ENCODE measurements at regions not wholly inside any gene's neighbourhood (a gene's known extent, or its start where the extent isn't known, plus 50 kb on each side); places are given as distances from the start of the nearest gene placed in this dataset.

DNA sequence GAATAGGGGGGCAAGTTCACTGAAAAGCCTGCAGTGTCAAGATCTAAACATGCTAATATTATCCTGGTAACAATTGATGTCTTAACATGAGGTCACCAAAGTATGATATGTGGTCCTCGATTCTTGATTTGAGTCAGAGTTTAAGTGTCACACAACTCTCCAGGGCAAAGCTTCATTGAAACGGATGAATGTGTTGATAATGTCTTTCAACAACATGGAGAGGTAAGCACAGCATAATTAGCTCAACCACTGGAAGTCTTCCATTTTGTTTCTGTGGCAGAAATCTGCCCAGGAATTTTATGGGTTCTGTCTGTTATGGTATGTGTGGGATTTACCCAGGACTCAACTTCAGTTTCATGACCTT lies 591.5 kb downstream of the ZNF385D start:
- Histone ChIP-seq H3K9ac (ENCODE audit: low read length) (no peak overlapping the region), H3K4me3 (ENCODE audit: low read length) (no peak overlapping the region), H3K27ac (ENCODE audit: low read length) (no peak overlapping the region), H3K4me2 (ENCODE audit: low read length) (no peak overlapping the region), H2AFZ (ENCODE audit: low read depth, low read length) (no peak overlapping the region), H4K20me1 (ENCODE audit: insufficient read depth) (no peaks in the 10 kb centered on the region), H3K79me2 (replicated peaks; ENCODE audit: insufficient read depth, low read length) (no peaks in the 10 kb centered on the region), H3K9me2 (ENCODE audit: insufficient read depth, low read length) (no peaks in the 10 kb centered on the region), H3F3A (ENCODE audit: insufficient read depth, low read length, poor library complexity, severe bottlenecking) (no peaks in the 10 kb centered on the region), H3K27me3 (ENCODE audit: insufficient read depth, low read depth, low read length) (no peaks in the 10 kb centered on the region), H3K9me3 (ENCODE audit: low read length) (no peaks in the 10 kb centered on the region), H3K36me3 (ENCODE audit: insufficient read depth, low read length) (no peaks in the 10 kb centered on the region)
- TF ChIP-seq EZH2 (IDR thresholded peaks at IDR 0.05; ENCODE audit: borderline replicate concordance, insufficient read depth, low read length, poor library complexity, severe bottlenecking) = no peak
- TF ChIP-seq, protein P1, sequence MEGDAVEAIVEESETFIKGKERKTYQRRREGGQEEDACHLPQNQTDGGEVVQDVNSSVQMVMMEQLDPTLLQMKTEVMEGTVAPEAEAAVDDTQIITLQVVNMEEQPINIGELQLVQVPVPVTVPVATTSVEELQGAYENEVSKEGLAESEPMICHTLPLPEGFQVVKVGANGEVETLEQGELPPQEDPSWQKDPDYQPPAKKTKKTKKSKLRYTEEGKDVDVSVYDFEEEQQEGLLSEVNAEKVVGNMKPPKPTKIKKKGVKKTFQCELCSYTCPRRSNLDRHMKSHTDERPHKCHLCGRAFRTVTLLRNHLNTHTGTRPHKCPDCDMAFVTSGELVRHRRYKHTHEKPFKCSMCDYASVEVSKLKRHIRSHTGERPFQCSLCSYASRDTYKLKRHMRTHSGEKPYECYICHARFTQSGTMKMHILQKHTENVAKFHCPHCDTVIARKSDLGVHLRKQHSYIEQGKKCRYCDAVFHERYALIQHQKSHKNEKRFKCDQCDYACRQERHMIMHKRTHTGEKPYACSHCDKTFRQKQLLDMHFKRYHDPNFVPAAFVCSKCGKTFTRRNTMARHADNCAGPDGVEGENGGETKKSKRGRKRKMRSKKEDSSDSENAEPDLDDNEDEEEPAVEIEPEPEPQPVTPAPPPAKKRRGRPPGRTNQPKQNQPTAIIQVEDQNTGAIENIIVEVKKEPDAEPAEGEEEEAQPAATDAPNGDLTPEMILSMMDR (IDR thresholded peaks at IDR 0.05; ENCODE audit: poor library complexity, severe bottlenecking) = no peak
- TF ChIP-seq MXI1 (conservative IDR thresholded peaks at IDR 0.05; ENCODE audit: poor library complexity, severe bottlenecking) = no peak
- TF ChIP-seq, protein P2, sequence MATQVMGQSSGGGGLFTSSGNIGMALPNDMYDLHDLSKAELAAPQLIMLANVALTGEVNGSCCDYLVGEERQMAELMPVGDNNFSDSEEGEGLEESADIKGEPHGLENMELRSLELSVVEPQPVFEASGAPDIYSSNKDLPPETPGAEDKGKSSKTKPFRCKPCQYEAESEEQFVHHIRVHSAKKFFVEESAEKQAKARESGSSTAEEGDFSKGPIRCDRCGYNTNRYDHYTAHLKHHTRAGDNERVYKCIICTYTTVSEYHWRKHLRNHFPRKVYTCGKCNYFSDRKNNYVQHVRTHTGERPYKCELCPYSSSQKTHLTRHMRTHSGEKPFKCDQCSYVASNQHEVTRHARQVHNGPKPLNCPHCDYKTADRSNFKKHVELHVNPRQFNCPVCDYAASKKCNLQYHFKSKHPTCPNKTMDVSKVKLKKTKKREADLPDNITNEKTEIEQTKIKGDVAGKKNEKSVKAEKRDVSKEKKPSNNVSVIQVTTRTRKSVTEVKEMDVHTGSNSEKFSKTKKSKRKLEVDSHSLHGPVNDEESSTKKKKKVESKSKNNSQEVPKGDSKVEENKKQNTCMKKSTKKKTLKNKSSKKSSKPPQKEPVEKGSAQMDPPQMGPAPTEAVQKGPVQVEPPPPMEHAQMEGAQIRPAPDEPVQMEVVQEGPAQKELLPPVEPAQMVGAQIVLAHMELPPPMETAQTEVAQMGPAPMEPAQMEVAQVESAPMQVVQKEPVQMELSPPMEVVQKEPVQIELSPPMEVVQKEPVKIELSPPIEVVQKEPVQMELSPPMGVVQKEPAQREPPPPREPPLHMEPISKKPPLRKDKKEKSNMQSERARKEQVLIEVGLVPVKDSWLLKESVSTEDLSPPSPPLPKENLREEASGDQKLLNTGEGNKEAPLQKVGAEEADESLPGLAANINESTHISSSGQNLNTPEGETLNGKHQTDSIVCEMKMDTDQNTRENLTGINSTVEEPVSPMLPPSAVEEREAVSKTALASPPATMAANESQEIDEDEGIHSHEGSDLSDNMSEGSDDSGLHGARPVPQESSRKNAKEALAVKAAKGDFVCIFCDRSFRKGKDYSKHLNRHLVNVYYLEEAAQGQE (IDR thresholded peaks at IDR 0.05; ENCODE audit: borderline replicate concordance) = no peak
- no peak for TF ChIP-seq POLR2AphosphoS5 (IDR thresholded peaks at IDR 0.05)
- TF ChIP-seq EP300 (conservative IDR thresholded peaks at IDR 0.05; ENCODE audit: poor library complexity, severe bottlenecking) = no peak
- TF ChIP-seq RAD21 (conservative IDR thresholded peaks at IDR 0.05) = no peak
- no peak for TF ChIP-seq TAF1 (IDR thresholded peaks at IDR 0.05; ENCODE audit: low read depth)
- no peak for TF ChIP-seq SMC3 (conservative IDR thresholded peaks at IDR 0.05; ENCODE audit: poor library complexity)

DNA sequence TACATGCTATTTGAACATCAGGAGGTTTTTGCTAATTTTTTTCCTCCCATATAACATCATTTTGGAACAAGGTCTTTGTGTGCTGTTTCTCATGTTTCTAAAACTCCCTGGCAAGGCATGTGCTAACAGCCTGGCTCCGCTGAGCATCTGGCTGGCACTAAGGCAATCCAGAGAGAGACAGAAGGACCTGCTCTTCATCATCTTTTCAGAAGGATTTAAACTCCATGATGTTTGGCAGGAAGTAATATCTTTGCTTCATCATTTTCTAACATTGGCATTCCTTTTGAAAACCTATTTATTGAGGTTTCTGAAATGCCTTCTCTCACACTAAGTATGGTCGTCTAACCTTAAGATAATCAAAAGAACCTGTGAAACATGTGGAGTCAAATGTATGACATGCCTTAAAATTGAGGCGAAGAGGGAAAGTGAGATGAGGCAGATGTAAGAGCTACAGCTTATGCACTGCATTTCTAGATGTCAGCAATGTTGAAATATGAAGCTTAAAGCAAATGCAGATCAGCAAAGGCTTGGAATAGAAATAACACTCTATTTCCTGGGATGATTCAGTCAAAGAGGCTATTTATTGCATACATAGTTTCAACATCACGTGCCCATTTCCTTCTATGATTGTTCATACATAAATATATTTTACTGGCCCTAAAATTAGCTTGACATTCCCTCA lies 592.0 kb downstream of the ZNF385D start:
- Histone ChIP-seq H2AFZ (ENCODE audit: low read depth, low read length) (no peak overlapping the region), H3K27me3 (ENCODE audit: insufficient read depth, low read depth, low read length) (no peaks in the 10 kb centered on the region), H3K4me3 (ENCODE audit: low read length) (no peak overlapping the region), H3K36me3 (ENCODE audit: insufficient read depth, low read length) (no peaks in the 10 kb centered on the region), H3K9me3 (ENCODE audit: low read length) (no peaks in the 10 kb centered on the region), H3K4me2 (ENCODE audit: low read length) (no peak overlapping the region), H3K27ac (ENCODE audit: low read length) (no peak overlapping the region), H3K9me2 (ENCODE audit: insufficient read depth, low read length) (no peaks in the 10 kb centered on the region), H3K79me2 (replicated peaks; ENCODE audit: insufficient read depth, low read length) (no peaks in the 10 kb centered on the region), H4K20me1 (ENCODE audit: insufficient read depth) (no peaks in the 10 kb centered on the region), H3F3A (ENCODE audit: insufficient read depth, low read length, poor library complexity, severe bottlenecking) (no peaks in the 10 kb centered on the region), H3K9ac (ENCODE audit: low read length) (no peak overlapping the region)
- TF ChIP-seq EP300 (conservative IDR thresholded peaks at IDR 0.05; ENCODE audit: poor library complexity, severe bottlenecking) (no peak), TAF1 (IDR thresholded peaks at IDR 0.05; ENCODE audit: low read depth) (no peak), RAD21 (conservative IDR thresholded peaks at IDR 0.05) (no peak), POLR2AphosphoS5 (IDR thresholded peaks at IDR 0.05) (no peak), EZH2 (IDR thresholded peaks at IDR 0.05; ENCODE audit: borderline replicate concordance, insufficient read depth, low read length, poor library complexity, severe bottlenecking) (no peak), SMC3 (conservative IDR thresholded peaks at IDR 0.05; ENCODE audit: poor library complexity) (no peak), MXI1 (conservative IDR thresholded peaks at IDR 0.05; ENCODE audit: poor library complexity, severe bottlenecking) (no peak)
- TF ChIP-seq, protein P1 (IDR thresholded peaks at IDR 0.05; ENCODE audit: poor library complexity, severe bottlenecking) = no peak
- TF ChIP-seq, protein P2 (IDR thresholded peaks at IDR 0.05; ENCODE audit: borderline replicate concordance) = no peak

Data from neural cell (in vitro differentiated cells).